Ovary (tissue), 7 donors: ENCODE measurements at regions not wholly inside any gene's neighbourhood (a gene's known extent, or its start where the extent isn't known, plus 50 kb on each side); places are given as distances from the start of the nearest gene placed in this dataset.

Source experiments
- DNase-seq, 5 donors: peaks; one replicate each; pipeline ENCODE4 v3.0.0-alpha.2; 2019 to 2020
- H3K27ac ChIP-seq, 2 donors: fragments of 200-600 bp; one replicate each; pipeline versions ENCODE4 v1.5.1 to v1.8.0; 2019 to 2022
- H3K27me3 ChIP-seq: fragments of 200-600 bp; one replicate; pipeline ENCODE4 v1.8.0; 2022
- H3K36me3 ChIP-seq: fragments of 200-600 bp; sonication (generic); one replicate; pipeline ENCODE4 v1.5.1; 2019
- H3K4me1 ChIP-seq: one replicate; pipeline ENCODE4 v1.8.1; 2013; ENCODE audit warnings: mild to moderate bottlenecking, moderate library complexity; ENCODE audit not compliant: insufficient read depth
- H3K4me3 ChIP-seq: fragments of 200-600 bp; sonication (generic); one replicate; pipeline ENCODE4 v1.5.1; 2017
- H3K9me3 ChIP-seq, 2 donors: fragments of 200-600 bp in 1 of 2; sonication (generic) in 1 of 2; one replicate each; pipeline versions ENCODE4 v1.5.1 to v1.8.1; 2013 to 2019; ENCODE audit warnings: mild to moderate bottlenecking in 1 of 2, moderate library complexity in 1 of 2
- EP300 ChIP-seq: sonication (generic); formaldehyde crosslinking; IDR thresholded peaks from one replicate; pipeline ENCODE4 v1.6.1; 2017; ENCODE audit warnings: antibody characterized with exemption
- POLR2A ChIP-seq: fragments of 450-650 bp; IDR thresholded peaks from one replicate; pipeline ENCODE4 v1.6.1; 2017; ENCODE audit warnings: antibody characterized with exemption, mild to moderate bottlenecking, moderate library complexity
- WGBS, 3 donors: extraction: QIAGEN DNeasy Blood & Tissue Kit in 1 of 3; methylation state at CpG; one replicate each; pipeline versions ENCODE4 v1.1.5 to v1.1.7; 2013 to 2017; 5-methylcytosine and 5-hydroxymethylcytosine counted together
- intact Hi-C, 4 donors: fragments of 100-400 bp; cut with DNase I; formaldehyde crosslinking; loops; one replicate each; pipeline versions ENCODE4 v1.11.0 to v1.15.1; 2022 to 2023
- TF ChIP-seq, protein P1 (sequence below), 3 donors: fragments of 450-650 bp in 2 of 3; fragments of 200-600 bp in 1 of 3; IDR thresholded peaks; one replicate each; pipeline versions ENCODE4 v1.5.1 to v1.8.0; 2016 to 2022; ENCODE audit warnings: antibody characterized with exemption in 3 of 3, mild to moderate bottlenecking in 1 of 3
- donor health status: DM: no; HTN: no; CAD: no; lungs with moderate emphysema.
- donor health status: DM: no; HTN: no; CAD: no.
- donor health status: Bipolar disorder and iron deficiency.
- donor health status: DM: no; HTN: no; CAD: no.
- donor health status: DM: yes; HTN: yes; CAD: no.

DNA sequence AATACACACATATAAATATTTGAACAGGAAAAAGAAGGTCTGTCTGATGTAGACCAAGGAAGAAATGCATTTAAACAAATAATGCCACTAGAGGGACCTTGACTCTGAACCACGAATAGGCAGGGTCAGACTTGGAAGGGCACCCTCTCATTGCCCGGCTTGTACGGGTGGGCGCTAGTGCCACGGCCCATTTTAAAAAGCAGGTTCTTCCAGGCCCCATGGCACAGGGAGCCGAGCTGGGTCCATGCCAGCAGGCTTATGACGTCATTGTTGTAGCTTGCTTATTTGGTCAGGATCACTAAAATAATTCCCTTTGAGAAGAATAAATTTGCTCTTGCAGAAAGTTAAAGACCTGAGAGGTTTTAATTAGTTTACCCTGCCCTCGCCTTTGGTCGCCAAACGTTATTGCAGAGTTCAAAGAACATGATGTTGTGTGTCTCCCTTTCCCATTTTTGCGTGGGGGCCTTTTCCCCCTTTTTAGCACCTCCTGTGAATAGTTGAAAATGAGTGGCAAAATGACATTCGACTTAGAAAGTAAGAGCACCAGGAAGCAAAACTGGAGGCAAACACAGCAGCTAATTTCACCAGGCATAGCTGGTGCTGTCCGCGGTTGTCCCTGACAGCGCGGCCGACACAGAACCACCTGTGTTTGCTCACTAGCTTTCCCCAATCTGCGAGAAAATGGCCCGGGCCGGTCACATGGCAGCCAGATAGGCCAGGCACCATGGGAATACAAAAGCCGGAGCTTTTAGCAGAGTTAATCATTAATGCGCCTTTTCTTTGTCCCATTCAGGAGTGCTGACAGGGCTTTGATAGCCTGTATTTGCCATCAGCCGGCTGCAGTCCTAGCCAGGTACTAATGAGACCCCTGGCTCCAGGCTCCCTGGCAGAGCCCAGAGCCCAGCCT is 93.8 kb downstream of the FOXA2 start:
- 53 to 59% (median 56%) methylated on average over 23 of the region's 23 CpGs for WGBS, 3 donors
- intact Hi-C loops = no loop called here
- H3K36me3 ChIP-seq = no peaks in the 10 kb centered on the region
- DNase-seq = no peak
- H3K9me3 ChIP-seq = no peaks in the 10 kb centered on the region
- H3K27ac ChIP-seq = no peak overlapping the region
- no peaks in the 10 kb centered on the region for H3K4me1 ChIP-seq
- H3K4me3 ChIP-seq = no peak overlapping the region
- H3K27me3 ChIP-seq = no peaks in the 10 kb centered on the region
- TF ChIP-seq, protein P1, sequence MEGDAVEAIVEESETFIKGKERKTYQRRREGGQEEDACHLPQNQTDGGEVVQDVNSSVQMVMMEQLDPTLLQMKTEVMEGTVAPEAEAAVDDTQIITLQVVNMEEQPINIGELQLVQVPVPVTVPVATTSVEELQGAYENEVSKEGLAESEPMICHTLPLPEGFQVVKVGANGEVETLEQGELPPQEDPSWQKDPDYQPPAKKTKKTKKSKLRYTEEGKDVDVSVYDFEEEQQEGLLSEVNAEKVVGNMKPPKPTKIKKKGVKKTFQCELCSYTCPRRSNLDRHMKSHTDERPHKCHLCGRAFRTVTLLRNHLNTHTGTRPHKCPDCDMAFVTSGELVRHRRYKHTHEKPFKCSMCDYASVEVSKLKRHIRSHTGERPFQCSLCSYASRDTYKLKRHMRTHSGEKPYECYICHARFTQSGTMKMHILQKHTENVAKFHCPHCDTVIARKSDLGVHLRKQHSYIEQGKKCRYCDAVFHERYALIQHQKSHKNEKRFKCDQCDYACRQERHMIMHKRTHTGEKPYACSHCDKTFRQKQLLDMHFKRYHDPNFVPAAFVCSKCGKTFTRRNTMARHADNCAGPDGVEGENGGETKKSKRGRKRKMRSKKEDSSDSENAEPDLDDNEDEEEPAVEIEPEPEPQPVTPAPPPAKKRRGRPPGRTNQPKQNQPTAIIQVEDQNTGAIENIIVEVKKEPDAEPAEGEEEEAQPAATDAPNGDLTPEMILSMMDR (IDR thresholded peaks at IDR 0.05) = no peak
- TF ChIP-seq EP300 (no peak), POLR2A (no peak)

DNA sequence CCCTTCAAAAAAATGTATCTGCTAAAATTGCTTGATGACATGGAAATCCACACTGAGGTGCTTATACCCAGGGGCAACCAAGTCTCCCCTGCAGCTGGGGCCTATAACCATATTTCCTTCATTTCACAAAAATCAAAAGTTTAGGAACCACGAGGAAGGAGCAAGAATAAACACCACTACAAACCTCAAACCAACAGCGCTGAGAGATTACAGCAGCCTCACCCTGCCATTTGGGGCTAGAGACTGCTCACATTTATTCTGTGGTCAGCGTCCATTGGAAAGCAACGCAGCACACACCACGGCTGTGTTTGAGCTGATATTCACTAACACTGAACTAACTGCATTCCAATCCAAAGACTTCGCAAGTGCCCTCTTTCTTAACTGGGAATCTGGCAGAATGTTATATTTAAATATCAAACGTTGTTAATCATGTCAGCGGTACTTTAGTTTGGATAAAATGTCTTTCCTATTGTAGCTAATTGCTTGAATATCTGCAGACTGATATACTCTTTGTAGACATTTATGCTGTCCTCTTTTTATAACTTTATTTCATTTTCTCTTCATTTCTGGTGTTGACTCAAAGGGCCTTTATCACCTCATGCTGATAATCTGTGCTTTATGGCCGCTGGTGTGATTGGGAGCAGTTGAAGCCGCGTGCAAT is 94.6 kb downstream of the FOXA2 start:
- H3K9me3 ChIP-seq = no peaks in the 10 kb centered on the region
- no peak overlapping the region for H3K4me3 ChIP-seq
- WGBS, 3 donors = 57 to 69% (median 61%) methylated on average over 11 of the region's 11 CpGs
- no peak overlapping the region for H3K27ac ChIP-seq
- no peaks in the 10 kb centered on the region for H3K27me3 ChIP-seq
- no peaks in the 10 kb centered on the region for H3K4me1 ChIP-seq
- DNase-seq = no peak
- TF ChIP-seq POLR2A = no peak
- no peak for TF ChIP-seq EP300
- TF ChIP-seq, protein P1 (IDR thresholded peaks at IDR 0.05) = no peak
- H3K36me3 ChIP-seq = no peaks in the 10 kb centered on the region
- intact Hi-C loops = no loop called here

DNA sequence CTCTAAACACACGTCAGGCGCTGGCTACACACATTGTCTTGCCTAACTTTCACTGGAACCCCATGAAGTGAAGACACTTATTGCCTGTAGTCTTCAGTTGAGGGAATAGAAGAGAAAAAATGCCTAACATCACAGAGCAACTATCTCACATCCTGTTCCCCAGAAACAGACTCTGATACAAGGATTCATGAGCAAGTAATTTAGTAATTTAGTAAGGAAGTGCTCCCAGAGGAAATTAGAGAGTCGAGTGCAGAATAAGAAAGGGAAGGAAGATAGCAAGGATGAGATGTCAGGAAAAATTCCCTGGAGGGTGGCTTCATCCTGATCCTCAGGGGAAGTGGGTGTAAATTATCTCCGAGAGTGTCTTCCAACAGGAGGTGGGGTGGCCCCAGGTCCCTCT is 104.0 kb downstream of the FOXA2 start:
- no peaks in the 10 kb centered on the region for H3K27me3 ChIP-seq
- H3K9me3 ChIP-seq = no peaks in the 10 kb centered on the region
- 54 to 68% (median 61%) methylated on average over 4 of the region's 4 CpGs for WGBS, 3 donors
- DNase-seq = no peak
- TF ChIP-seq EP300 (no peak), POLR2A (no peak)
- TF ChIP-seq, protein P1 (IDR thresholded peaks at IDR 0.05) = no peak
- no peaks in the 10 kb centered on the region for H3K36me3 ChIP-seq
- intact Hi-C loops = no loop called here
- H3K4me3 ChIP-seq = no peak overlapping the region
- H3K4me1 ChIP-seq = no peaks in the 10 kb centered on the region
- H3K27ac ChIP-seq = no peak overlapping the region

DNA sequence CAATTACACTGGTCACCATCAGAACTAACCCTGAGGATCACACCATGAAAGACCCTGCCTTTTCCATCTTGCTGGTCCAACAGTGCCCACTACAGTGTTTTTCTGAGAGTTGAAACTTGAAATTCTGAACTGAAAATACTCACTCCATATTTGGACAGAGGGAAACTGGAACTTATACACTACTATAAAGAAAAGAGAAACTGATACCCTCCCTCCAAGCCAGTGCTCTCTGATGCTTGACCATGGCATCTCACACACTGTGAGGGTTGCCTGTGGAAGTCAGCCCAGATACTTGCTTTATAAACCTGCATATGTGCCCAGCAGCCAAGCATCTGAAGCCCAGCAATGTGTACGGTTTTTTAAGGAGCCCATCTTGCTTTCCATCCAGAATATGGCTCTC is 108.7 kb downstream of the FOXA2 start:
- H3K4me1 ChIP-seq = no peaks in the 10 kb centered on the region
- no peaks in the 10 kb centered on the region for H3K36me3 ChIP-seq
- no peaks in the 10 kb centered on the region for H3K27me3 ChIP-seq
- no peak for DNase-seq
- H3K4me3 ChIP-seq = no peak overlapping the region
- intact Hi-C loops = no loop called here
- TF ChIP-seq EP300 (no peak), POLR2A (no peak)
- TF ChIP-seq, protein P1 (IDR thresholded peaks at IDR 0.05) = no peak
- H3K27ac ChIP-seq = no peak overlapping the region
- 33 to 59% (median 36%) methylated on average over 1 of the region's 1 CpG for WGBS, 3 donors
- H3K9me3 ChIP-seq = no peaks in the 10 kb centered on the region
